ENCODE measurements at regions not wholly inside any gene's neighbourhood (a gene's known extent, or its start where the extent isn't known, plus 50 kb on each side); places are given as distances from the start of the nearest gene placed in this dataset.

GRCh38 chr20:12763406-12763805 is 245.4 kb upstream of the SPTLC3 start:
- no peak for DNase-seq

- DNase-seq: no peak
These were observed 244.7 kb upstream of the SPTLC3 start for GRCh38 chr20:12764053-12764452.

DNA sequence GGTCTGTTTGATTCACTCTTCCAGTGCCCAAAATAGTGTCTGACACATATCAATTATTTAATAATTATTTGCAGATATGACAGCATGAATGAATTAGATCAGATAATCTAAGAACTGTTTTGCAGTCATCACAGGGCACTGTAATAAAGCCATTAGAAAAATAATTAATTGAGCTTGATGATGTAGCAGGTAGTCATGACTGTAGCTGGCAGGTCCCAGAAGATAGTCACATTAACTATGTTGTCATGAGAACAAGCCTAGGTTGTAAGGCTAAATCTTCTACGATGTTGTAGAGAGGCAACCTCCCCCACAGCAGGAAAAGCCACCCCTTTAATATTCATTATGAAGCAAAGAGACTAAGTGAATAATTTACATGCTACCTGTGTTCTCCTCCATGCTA is 243.9 kb upstream of the SPTLC3 start:
- no peak for DNase-seq

- no peak for DNase-seq
These were observed 234.8 kb upstream of the SPTLC3 start for GRCh38 chr20:12773936-12774335.

GRCh38 chr20:12775041-12775440 is 233.7 kb upstream of the SPTLC3 start:
- no peak for DNase-seq

- no peak for DNase-seq
These were observed 231.8 kb upstream of the SPTLC3 start for GRCh38 chr20:12777016-12777415.

DNA sequence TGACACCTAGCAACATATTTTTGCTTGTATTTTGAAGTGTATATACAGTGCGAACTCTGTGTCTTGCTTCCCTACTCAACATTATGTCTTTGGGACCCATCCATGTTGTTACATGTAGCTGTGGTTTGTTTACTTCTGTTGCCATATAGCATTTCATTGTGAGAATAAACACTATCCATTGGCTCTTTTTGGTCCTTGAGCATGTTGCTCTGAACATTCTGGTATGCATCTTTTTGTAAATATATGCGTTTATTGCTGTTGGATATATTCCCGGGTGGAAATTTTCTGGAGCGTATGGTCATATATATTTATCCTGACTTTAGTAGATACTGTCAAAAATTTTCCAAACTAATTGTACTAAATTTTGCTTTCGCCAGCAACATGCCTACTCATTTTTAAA is 222.5 kb upstream of the SPTLC3 start:
- no peak for DNase-seq

DNA sequence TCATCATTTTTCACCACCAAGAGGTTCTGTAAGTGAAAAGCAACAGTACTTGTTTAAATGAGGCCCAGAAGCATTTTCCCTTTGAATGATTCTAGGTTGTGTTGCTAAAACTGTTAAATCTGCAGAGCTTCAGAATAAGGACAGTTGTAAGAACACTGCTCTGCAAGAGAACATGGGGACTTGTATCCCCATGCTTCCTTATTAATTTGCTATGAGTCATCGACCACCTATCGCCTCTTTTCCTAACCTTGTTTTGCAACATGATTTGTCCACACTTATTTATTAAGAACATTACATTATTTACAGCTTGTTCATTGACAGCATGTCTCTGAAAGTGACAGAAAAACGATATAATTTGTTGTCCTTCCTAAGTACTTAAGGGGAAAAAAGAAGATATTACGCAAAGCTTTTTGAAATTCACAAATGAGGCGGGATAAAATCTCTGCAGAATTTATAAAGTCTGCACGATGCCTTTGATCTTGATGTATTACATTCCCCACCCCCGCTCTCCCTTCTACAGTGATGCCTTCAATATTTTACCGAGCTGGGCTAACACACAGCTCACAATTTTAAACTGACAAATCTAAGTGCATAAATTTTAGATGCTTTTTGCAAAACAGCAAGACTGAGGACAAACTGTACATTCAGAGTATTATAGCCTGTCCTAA is 220.0 kb upstream of the SPTLC3 start:
- no peak for DNase-seq

DNA sequence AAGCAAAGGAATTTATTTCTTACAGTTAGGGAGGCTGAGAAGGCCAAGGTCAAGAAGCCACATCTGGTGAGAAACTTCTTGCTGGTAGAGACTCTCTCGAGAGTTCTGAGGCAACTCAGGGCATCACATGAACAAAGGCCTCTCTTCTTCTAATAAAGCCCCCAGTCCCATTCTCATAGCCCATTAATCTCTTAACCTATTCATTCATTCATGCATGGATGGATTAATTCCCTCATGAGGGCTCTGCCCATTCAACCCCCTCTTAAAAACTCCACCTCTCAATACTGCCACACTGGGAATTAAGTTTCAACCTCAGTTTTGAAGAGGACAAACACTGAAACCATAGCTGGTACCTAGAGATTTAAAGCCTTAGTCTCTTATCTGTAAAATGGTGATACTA is 217.9 kb upstream of the SPTLC3 start:
- no peak for DNase-seq

DNA sequence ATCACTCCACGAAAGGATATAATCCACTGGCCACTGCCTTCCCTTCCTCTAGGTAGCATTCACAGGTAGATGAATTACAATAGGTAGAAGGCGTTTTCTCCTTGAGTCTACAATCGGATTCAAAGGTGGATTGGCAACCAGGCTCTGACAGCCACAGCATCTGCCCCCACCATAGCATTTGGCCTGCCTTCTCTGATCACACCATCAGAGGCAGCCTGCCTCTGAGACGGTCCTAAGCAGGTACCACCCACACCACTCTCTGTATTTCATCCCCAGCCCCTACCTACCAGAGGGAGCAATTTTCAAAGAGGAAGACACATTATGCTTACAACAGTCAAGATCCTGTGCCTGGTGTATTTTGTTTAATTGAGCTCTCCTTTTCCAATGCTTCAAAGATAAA is 210.5 kb upstream of the SPTLC3 start:
- no peak for DNase-seq

- DNase-seq: no peak
These were observed 200.7 kb upstream of the SPTLC3 start for GRCh38 chr20:12808006-12808567.

GRCh38 chr20:12815231-12815768 is 193.5 kb upstream of the SPTLC3 start:
- no peak for DNase-seq

DNA sequence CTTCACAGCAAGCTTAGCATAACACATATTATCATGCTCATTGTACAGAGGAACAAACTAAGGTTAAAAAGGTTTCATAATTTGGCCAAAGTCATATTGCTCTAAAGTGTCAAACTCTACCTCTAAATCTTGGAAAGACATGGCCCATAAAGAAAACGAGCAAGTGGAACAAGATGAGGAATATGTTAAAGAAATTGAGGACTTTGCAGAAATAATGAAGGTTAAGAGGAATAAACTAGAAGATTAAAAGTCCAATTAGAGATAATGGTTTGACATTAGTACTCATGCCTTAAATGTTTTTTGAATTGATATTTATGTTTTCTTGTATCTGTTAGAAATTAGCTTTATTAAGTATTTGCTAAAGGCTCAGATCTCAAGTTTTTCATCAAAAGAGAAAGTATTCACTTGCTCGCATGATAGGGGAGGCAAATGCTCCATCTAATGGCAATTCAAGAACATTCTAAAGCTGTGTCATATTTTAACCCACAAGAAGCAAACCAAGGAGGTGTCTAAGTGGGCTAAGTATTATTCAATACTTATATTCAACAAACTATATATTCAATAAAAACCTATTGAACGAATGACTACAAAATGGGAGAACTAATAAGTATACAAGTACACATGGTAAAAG is 192.9 kb upstream of the SPTLC3 start:
- DNase-seq: no peak

DNA sequence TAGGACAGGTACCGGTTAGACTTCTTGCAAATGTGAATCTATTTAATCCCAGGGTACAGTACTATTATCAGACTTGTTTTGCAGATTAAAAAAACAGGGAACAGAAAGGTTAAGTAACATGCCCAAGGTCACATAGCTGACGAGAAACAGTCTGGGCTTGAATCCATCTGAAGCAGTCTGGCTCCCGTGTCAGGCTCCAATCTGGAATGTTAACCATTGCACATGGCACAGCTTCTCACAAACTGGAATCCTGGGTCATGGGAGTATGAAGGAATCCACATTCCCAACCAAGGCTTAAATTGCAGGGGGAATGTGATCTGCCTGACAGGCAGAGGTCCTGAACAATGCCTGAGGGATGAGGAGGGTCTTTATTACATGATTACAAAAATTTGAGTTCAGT is 187.5 kb upstream of the SPTLC3 start:
- no peak for DNase-seq

GRCh38 chr20:12823734-12824133 is 185.0 kb upstream of the SPTLC3 start:
- no peak for DNase-seq

DNA sequence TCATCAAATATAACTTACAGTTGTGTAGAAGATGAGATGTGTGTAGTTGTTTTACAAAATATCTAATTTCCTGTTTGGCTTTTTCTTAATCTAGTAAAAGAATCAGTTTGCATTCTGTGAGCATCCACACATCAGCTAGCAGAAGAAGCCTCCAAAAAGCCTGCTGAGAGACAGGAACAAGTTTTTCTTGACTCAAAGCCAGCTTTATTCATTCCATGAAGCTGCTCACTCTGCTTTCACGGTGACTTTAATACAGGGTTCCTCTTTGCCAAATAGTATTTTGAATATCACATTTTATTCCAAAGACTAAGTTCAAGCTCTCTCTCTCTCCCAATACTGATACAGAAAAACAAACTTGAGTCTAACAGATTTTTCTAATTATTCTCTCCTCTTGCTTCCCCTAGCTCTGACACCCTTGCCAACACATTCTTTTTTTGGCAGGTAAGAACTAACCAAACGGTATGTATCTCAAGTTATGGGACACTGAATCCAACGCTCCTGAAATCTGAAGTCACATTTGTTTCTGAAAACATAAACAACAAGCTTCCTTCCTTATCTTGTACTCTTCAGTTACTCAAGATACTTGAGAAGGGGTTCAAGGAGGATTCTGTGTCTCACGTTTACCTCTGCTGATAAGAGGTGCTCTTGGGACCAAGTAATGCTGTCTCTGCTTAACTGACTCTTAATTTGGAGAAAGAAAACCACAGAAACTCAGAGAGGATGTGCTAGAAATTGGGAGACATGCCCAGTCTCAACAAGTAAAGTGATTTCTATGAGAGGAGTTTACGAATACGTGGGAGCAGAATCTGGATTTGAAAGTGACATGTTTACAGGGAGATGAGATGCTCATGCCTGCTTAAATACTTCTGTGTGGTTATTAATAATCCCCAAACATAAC is 184.2 kb upstream of the SPTLC3 start:
- DNase-seq: no peak

DNA sequence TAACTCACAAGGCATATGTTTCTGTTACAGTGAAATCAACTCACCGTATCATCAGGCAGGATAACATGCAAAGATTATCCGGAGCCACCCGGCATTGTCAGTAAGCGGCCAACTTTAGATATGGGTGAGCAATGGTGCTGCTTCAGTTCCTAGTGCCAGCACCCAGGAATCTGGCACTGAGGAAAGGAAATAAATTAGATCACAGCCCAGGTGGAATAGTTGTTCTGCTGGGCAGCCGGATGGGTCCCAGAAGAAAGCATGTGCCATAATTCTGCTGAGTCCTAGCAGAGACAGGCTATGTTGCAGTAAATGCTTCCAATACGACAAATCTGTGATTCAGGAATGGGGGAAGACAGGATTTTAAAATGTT is 183.6 kb upstream of the SPTLC3 start:
- no peak for DNase-seq

GRCh38 chr20:12827816-12828385 is 180.9 kb upstream of the SPTLC3 start:
- no peak for DNase-seq

DNA sequence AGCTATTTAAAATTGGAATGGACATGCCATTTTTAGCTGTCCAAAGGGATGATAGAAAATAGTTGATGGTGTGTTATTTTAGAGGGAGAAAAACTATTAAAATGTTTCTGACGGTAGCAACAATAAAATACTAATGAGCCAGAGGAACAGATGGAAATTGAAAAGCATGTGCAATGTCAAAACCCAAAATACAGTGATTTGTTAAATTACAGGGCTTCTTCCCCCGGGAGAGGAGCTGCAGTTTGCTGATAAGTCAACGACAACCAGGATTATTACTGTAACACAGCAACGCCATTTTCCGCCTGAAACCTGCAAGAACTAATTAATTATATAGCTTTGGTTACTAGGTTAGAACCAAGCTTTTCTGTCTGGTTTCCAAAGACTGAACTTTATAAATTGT is 179.6 kb upstream of the SPTLC3 start:
- no peak for DNase-seq

DNA sequence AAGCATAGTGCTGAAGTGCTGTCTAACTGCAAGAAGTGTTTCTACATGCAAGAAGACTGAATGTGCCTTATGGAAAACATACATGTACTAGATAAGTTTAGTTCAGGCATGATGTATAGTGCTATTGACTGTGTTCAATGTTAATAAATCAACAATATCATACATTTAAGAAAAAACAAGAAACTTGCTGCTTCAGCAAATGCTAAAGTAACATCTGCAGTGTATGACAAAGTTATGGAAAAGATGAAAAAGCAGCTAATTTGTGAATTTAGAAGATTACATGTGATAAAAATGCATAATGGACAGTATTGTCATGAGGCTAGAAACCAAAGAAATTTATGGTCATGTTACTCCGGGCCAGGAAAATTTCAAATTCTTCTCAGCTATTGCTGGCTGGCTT is 174.9 kb upstream of the SPTLC3 start:
- DNase-seq: no peak

DNA sequence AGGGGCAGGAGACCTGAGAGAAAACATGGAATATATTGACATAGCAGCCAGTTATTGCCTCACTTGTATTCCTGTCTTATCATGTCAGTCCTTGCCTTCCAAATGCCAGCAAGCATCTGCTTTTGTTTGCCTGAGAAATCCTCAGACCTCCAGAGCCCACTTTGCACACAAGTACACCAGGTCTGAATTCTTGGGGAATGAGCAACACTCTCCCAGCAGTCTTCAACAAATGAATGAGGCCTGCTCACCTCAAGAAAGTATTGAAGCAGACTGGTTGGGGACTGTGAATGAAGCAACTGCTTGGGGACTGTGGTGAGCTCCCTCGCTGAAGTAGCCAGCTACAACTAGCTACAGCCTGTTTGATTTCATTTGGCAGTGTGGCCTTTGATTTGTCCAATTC is 172.8 kb upstream of the SPTLC3 start:
- no peak for DNase-seq

DNA sequence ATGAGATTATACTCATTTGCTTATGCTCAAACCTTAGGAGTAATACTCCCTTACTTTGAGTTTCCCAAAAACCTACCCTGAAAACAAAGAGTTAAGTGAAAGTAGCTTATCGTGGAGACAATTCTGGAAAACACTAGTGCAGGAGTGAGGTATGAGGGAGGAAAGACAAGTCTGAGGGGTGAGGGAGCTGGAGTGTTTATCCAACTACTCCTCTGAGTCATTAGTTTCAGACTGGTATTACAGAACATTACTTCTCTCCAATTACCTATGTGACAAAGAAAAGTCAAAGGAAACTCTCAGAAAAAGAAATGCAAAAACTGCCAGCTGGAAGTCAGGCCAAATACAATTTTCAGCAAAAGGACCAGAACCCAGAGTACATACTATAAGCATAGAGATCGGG is 171.1 kb upstream of the SPTLC3 start:
- DNase-seq: no peak

DNA sequence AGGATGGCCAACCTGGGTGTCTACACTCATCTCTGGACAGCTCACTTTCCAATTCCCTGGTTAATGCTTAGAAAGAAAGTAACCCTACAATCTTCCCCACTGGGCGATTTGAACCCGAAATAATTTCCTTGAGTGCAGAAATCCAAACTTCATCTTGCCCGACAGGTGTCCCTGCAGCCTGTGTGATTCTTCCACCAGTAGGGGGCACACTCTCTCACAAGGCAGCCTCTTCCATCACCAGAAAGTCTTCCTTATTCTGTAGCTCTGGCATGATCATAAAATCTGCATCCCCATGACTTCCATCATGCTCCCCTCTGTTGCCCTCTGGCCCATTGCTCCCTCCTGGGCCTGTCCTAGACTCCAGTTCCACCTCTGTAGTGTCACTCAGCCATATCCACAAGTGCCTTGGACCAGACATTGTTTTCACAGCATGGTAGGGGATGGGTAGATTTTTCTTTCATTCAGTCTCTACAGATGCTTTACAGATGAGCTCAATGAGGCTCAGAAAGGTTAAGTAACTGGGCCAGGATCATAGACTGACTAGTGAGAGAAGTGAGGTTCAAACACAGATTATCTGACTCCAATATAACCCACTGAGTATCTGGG is 170.4 kb upstream of the SPTLC3 start:
- no peak for DNase-seq

Data from CD4-positive, alpha-beta T cell treated with Interleukin-21 for 1 hour (primary cell).